ENCODE measurements at regions not wholly inside any gene's neighbourhood (a gene's known extent, or its start where the extent isn't known, plus 50 kb on each side); places are given as distances from the start of the nearest gene placed in this dataset.

DNA sequence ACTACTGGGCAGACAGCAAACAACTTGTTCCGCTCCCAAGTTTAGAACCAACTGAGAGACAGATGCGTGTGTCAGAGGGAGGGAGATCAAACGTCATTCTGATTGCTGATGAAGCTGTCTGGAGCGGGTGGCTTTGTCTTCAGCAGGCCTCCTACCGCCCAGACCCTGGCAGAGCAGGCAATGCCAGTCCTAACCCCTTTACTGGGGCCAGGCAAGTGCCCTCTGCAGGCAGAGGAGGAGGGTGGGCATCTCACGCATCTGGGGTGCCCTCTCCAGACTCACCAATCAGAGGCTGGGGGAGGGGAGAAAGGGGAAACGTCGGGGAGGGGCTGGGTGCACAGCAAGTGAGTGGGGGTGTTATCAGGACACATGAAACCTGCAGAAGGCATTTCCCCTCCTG, 126.6 kb downstream of the ACTL8 start:
- TF ChIP-seq POLR2AphosphoS5 (IDR thresholded peaks at IDR 0.05; ENCODE audit: low read depth, low read length) (no peak), POLR2A (IDR thresholded peaks at IDR 0.05; ENCODE audit: borderline replicate concordance, extremely low read depth, insufficient read depth, insufficient read length) (no peak), EZH2 (IDR thresholded peaks at IDR 0.05) (no peak), JUND (IDR thresholded peaks at IDR 0.05) (no peak), RAD21 (IDR thresholded peaks at IDR 0.05; ENCODE audit: low read depth) (no peak), ZFX (IDR thresholded peaks at IDR 0.05) (no peak), SRF (IDR thresholded peaks at IDR 0.05; ENCODE audit: low read depth) (no peak), TCF7L2 (IDR thresholded peaks at IDR 0.05; ENCODE audit: borderline replicate concordance, extremely low read depth, insufficient read depth, insufficient read length) (no peak), EZH2phosphoT487 (IDR thresholded peaks at IDR 0.05; ENCODE audit: borderline replicate concordance) (no peak)
- TF ChIP-seq, protein P1, sequence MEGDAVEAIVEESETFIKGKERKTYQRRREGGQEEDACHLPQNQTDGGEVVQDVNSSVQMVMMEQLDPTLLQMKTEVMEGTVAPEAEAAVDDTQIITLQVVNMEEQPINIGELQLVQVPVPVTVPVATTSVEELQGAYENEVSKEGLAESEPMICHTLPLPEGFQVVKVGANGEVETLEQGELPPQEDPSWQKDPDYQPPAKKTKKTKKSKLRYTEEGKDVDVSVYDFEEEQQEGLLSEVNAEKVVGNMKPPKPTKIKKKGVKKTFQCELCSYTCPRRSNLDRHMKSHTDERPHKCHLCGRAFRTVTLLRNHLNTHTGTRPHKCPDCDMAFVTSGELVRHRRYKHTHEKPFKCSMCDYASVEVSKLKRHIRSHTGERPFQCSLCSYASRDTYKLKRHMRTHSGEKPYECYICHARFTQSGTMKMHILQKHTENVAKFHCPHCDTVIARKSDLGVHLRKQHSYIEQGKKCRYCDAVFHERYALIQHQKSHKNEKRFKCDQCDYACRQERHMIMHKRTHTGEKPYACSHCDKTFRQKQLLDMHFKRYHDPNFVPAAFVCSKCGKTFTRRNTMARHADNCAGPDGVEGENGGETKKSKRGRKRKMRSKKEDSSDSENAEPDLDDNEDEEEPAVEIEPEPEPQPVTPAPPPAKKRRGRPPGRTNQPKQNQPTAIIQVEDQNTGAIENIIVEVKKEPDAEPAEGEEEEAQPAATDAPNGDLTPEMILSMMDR (IDR thresholded peaks at IDR 0.05 in 2 of 3, conservative IDR thresholded peaks at IDR 0.05 in 1 of 3; ENCODE audit: borderline replicate concordance in 1 of 3, insufficient read depth in 1 of 3, low read depth in 2 of 3, low read length in 2 of 3): no peak
- TF ChIP-seq, protein P2, sequence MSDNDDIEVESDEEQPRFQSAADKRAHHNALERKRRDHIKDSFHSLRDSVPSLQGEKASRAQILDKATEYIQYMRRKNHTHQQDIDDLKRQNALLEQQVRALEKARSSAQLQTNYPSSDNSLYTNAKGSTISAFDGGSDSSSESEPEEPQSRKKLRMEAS (IDR thresholded peaks at IDR 0.05): no peak
- TF ChIP-seq, protein P3, sequence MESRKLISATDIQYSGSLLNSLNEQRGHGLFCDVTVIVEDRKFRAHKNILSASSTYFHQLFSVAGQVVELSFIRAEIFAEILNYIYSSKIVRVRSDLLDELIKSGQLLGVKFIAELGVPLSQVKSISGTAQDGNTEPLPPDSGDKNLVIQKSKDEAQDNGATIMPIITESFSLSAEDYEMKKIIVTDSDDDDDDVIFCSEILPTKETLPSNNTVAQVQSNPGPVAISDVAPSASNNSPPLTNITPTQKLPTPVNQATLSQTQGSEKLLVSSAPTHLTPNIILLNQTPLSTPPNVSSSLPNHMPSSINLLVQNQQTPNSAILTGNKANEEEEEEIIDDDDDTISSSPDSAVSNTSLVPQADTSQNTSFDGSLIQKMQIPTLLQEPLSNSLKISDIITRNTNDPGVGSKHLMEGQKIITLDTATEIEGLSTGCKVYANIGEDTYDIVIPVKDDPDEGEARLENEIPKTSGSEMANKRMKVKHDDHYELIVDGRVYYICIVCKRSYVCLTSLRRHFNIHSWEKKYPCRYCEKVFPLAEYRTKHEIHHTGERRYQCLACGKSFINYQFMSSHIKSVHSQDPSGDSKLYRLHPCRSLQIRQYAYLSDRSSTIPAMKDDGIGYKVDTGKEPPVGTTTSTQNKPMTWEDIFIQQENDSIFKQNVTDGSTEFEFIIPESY (IDR thresholded peaks at IDR 0.05; ENCODE audit: extremely low read depth, insufficient replicate concordance, low read length): no peak
- TF ChIP-seq, protein P4, sequence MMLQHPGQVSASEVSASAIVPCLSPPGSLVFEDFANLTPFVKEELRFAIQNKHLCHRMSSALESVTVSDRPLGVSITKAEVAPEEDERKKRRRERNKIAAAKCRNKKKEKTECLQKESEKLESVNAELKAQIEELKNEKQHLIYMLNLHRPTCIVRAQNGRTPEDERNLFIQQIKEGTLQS (IDR thresholded peaks at IDR 0.05): no peak

All from HCT116 (cell line).